ENCODE measurements at regions not wholly inside any gene's neighbourhood (a gene's known extent, or its start where the extent isn't known, plus 50 kb on each side); places are given as distances from the start of the nearest gene placed in this dataset.

- TF ChIP-seq POLR2A (IDR thresholded peaks at IDR 0.05): no peak
- TF ChIP-seq, protein P1, sequence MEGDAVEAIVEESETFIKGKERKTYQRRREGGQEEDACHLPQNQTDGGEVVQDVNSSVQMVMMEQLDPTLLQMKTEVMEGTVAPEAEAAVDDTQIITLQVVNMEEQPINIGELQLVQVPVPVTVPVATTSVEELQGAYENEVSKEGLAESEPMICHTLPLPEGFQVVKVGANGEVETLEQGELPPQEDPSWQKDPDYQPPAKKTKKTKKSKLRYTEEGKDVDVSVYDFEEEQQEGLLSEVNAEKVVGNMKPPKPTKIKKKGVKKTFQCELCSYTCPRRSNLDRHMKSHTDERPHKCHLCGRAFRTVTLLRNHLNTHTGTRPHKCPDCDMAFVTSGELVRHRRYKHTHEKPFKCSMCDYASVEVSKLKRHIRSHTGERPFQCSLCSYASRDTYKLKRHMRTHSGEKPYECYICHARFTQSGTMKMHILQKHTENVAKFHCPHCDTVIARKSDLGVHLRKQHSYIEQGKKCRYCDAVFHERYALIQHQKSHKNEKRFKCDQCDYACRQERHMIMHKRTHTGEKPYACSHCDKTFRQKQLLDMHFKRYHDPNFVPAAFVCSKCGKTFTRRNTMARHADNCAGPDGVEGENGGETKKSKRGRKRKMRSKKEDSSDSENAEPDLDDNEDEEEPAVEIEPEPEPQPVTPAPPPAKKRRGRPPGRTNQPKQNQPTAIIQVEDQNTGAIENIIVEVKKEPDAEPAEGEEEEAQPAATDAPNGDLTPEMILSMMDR (IDR thresholded peaks at IDR 0.05): no peak
Measured at GRCh38 chr4:162782096-162782777, 384.5 kb downstream of the NAF1 start.
